Activated B cell treated with CpG ODN at 0.5 μM for 24 hours (primary cell): ENCODE measurements at regions not wholly inside any gene's neighbourhood (a gene's known extent, or its start where the extent isn't known, plus 50 kb on each side); places are given as distances from the start of the nearest gene placed in this dataset.
"Not testable (repeated sequence)": the region's sequence is repeated elsewhere in the genome, so short reads cannot be mapped to it uniquely, and the experiment has no call there.

Experiments used
- ATAC-seq: fragments of 200-7000 bp; cut with Tn5 transposase; one replicate; pipeline ENCODE4 v1.10.0; 2021; ENCODE audit warnings: low read depth, mild to moderate bottlenecking, moderate library complexity
- CTCF ChIA-PET: fragments of 350-600 bp; sonication (Branson Sonifier 250); formaldehyde crosslinking; loops from one replicate; lab custom pipeline; 2021; ENCODE audit warnings: antibody characterized with exemption; lab: Charles Lee
- POLR2A ChIA-PET: fragments of 350-600 bp; sonication (Branson Sonifier 250); formaldehyde crosslinking; loops from one replicate; lab custom pipeline; 2021; ENCODE audit warnings: antibody characterized with exemption; lab: Charles Lee
- DNase-seq: peaks from one replicate; pipeline ENCODE4 v3.0.0; 2022
- H3K27ac Mint-ChIP-seq: one replicate; pipeline ENCODE4 v1.8.0; 2020; ENCODE audit warnings: mixed read lengths
- H3K27me3 Mint-ChIP-seq: one replicate; pipeline ENCODE4 v1.8.0; 2021; ENCODE audit warnings: mixed read lengths
- H3K36me3 Mint-ChIP-seq: one replicate; pipeline ENCODE4 v1.8.0; 2021; ENCODE audit warnings: low read depth, mixed read lengths
- H3K4me1 Mint-ChIP-seq: one replicate; pipeline ENCODE4 v1.8.0; 2021; ENCODE audit warnings: mixed read lengths
- H3K4me3 Mint-ChIP-seq: one replicate; pipeline ENCODE4 v1.8.0; 2020; ENCODE audit warnings: mild to moderate bottlenecking, mixed read lengths
- H3K9me3 Mint-ChIP-seq: one replicate; pipeline ENCODE4 v1.8.0; 2020; ENCODE audit warnings: mixed read lengths
- intact Hi-C: fragments of 100-400 bp; cut with micrococcal nuclease; formaldehyde crosslinking; loops from one replicate; pipeline ENCODE4 v1.15.1; 2024
- TF ChIP-seq, protein P1 (sequence below): fragments of 200-600 bp; IDR thresholded peaks from one replicate; pipeline ENCODE4 v1.8.0; 2022; ENCODE audit warnings: antibody characterized with exemption, mild to moderate bottlenecking

DNA sequence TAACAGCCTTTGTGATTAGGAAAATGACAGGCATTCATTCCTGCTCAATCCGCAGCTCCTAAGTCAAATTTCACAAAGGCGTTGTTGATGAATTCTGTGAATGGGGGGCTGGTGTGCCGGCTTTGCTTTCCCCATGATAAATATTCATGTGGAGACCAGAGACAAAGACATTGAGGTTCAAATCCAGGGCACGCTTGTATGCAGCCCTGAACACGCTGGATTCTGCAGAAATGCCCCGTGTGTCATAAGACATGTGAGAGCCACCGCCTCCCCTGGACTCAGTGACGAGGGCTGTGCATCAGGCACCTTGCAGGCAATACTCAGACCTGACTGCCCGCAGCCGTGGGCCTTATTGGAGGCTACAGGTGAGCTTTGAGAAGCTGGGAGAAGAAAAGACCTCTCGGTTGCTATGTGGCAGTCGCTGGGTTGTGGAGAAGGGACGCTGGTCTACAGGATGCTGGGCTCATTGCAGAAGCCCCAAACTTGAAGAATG, 906.2 kb downstream of the BRD1 start:
- no peak overlapping the region for H3K4me3 Mint-ChIP-seq
- DNase-seq (no peak), ATAC-seq (no peak)
- no peaks in the 10 kb centered on the region for H3K9me3 Mint-ChIP-seq
- intact Hi-C loops, result no loop called here
- H3K4me1 Mint-ChIP-seq, result no peaks in the 10 kb centered on the region
- no peaks in the 10 kb centered on the region for H3K27me3 Mint-ChIP-seq
- CTCF ChIA-PET, result no interaction called here
- H3K27ac Mint-ChIP-seq, result no peak overlapping the region
- POLR2A ChIA-PET, result no interaction called here
- H3K36me3 Mint-ChIP-seq, result no peaks in the 10 kb centered on the region
- TF ChIP-seq, protein P1, sequence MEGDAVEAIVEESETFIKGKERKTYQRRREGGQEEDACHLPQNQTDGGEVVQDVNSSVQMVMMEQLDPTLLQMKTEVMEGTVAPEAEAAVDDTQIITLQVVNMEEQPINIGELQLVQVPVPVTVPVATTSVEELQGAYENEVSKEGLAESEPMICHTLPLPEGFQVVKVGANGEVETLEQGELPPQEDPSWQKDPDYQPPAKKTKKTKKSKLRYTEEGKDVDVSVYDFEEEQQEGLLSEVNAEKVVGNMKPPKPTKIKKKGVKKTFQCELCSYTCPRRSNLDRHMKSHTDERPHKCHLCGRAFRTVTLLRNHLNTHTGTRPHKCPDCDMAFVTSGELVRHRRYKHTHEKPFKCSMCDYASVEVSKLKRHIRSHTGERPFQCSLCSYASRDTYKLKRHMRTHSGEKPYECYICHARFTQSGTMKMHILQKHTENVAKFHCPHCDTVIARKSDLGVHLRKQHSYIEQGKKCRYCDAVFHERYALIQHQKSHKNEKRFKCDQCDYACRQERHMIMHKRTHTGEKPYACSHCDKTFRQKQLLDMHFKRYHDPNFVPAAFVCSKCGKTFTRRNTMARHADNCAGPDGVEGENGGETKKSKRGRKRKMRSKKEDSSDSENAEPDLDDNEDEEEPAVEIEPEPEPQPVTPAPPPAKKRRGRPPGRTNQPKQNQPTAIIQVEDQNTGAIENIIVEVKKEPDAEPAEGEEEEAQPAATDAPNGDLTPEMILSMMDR, result no peak

DNA sequence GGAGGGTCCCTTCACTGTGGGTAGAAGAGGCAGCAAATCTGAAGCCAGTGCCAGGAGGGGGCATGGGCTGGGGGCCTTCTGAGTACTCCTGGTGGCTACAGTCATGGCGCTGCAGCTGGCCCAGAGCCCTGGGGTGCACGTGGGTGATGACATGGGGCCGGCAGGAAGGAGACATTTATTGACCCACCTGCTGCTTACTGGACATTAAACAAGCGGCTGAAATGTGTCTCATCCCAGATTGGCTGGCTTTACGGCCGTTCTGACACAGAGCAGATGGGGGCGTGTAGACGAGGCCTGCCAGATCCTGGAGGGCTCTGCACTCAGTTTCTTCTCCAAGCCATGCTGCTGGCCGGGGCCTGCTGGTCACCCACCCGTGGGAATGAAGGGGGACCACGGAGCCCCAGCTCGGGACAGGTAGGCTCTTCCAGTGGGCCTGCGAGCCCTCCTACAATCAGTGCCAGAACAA, 906.9 kb downstream of the BRD1 start:
- POLR2A ChIA-PET, result no interaction called here
- CTCF ChIA-PET, result no interaction called here
- intact Hi-C loops, result no loop called here
- H3K36me3 Mint-ChIP-seq, result no peaks in the 10 kb centered on the region
- H3K27ac Mint-ChIP-seq, result no peak overlapping the region
- TF ChIP-seq, protein P1, result no peak
- H3K9me3 Mint-ChIP-seq, result no peaks in the 10 kb centered on the region
- DNase-seq, result no peak
- no peak overlapping the region for H3K4me3 Mint-ChIP-seq
- no peaks in the 10 kb centered on the region for H3K27me3 Mint-ChIP-seq
- H3K4me1 Mint-ChIP-seq, result no peaks in the 10 kb centered on the region
- ATAC-seq, result no peak

DNA sequence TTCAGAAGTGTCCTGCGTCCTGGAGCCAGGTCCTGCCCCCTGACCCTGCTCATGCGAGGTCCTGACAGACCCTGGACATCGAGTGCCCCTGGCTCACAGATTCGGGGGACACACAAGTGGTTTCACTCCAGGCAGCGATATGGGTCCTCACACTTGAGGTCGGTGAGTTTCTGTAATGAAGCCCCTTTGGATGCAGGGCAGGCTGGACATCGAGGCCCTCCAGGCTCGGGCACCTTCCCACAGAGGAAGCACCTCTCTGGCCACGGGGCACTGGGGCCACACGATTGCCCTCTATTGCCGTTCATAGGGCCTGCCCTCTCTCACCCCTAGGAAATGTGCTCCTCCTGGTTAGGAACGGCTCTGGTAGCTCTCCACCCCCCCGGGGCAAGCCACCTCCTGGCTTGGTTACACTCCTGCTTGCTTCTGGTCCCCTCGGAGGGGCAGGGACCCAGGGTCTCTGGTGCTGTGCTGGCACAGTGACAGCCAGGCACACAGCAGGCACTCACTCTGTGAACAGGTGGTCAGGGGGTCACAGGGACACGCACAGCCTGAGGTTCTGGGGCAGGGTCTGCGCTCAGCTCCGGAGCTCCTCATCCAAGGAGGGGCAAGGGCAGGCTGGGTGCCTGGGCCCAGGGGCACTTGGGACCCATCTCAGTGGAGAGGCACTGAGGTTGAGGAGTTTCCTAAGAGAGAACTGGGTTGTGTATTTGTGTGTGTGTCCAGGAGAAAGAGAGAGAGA, 907.7 kb downstream of the BRD1 start:
- ATAC-seq, result no peak
- no peak overlapping the region for H3K4me3 Mint-ChIP-seq
- H3K27me3 Mint-ChIP-seq, result peaks cover 3% of the 10 kb centered on the region
- POLR2A ChIA-PET, result no interaction called here
- TF ChIP-seq, protein P1, result no peak
- CTCF ChIA-PET, result no interaction called here
- intact Hi-C loops, result no loop called here
- H3K4me1 Mint-ChIP-seq, result no peaks in the 10 kb centered on the region
- DNase-seq, result no peak
- no peaks in the 10 kb centered on the region for H3K36me3 Mint-ChIP-seq
- H3K9me3 Mint-ChIP-seq, result no peaks in the 10 kb centered on the region
- no peak overlapping the region for H3K27ac Mint-ChIP-seq

DNA sequence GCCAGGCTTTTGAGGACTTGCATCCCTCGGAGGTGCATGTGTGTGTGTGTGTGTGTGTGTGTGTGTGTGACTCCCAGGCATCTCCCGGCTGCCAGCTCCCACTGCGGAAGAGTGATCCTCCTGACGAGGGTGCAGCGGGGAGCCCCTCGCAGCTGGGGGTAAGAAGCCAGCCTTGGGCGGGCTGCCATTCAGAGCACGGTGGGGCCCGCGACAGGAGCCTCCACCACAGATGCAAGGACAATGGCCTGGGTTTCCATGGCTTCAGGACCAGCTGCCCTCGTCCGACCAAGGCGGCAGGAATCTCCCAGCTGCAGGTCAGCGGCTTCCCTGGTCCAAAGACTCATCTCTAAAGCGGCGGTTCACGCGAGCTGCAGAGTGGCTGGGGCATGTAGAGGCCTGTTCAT, 908.5 kb downstream of the BRD1 start:
- H3K27ac Mint-ChIP-seq, result no peak overlapping the region

GRCh38 chr22:48918585-48919186, 909.0 kb downstream of the BRD1 start:
- Mint-ChIP-seq H3K4me1 (no peaks in the 10 kb centered on the region), H3K36me3 (no peaks in the 10 kb centered on the region), H3K27me3 (peaks cover 8% of the 10 kb centered on the region), H3K4me3 (no peak overlapping the region), H3K9me3 (no peaks in the 10 kb centered on the region), H3K27ac (no peak overlapping the region)
- ChIA-PET CTCF (no interaction called here), POLR2A (no interaction called here)
- TF ChIP-seq, protein P1, result no peak
- ATAC-seq, result no peak
- no peak for DNase-seq
- intact Hi-C loops, result no loop called here

More for the DNA sequence above, 908.5 kb downstream of the BRD1 start:
- intact Hi-C loops, result no loop called here
- Mint-ChIP-seq H3K27me3 (peaks cover 4% of the 10 kb centered on the region), H3K9me3 (no peaks in the 10 kb centered on the region), H3K4me3 (no peak overlapping the region), H3K4me1 (no peaks in the 10 kb centered on the region), H3K36me3 (no peaks in the 10 kb centered on the region)
- TF ChIP-seq, protein P1, result no peak
- ChIA-PET CTCF (no interaction called here), POLR2A (no interaction called here)
- ATAC-seq, result no peak
- DNase-seq, result no peak

DNA sequence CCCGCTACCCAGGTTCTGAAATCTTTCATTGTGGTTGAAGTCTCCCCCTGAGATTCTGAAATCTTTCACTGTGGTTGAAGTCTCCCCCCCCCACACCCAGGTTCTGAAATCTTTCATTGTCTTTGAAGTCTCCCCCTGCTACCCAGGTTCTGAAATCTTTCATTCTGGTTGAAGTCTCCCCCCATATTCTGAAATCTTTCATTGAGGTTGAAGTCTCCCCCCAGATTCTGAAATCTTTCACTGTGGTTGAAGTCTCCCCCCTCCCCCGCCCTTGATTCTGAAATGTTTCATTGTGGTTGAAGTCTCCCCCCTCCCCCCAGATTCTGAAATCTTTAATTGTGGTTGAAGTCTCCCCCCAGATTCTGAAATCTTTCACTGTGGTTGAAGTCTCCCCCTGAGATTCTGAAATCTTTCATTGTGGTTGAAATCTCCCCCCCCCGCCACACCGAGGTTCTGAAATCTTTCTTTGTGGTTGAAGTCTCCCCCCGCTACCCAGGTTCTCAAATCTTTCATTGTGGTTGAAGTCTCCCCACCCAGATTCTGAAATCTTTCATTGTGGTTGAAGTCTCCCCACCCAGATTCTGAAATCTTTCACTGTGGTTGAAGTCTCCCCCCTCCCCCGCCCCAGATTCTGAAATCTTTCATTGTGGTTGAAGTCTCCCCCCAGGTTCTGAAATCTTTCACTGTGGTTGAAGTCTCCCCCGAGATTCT, 915.2 kb downstream of the BRD1 start:
- POLR2A ChIA-PET, ATAC-seq, CTCF ChIA-PET, H3K4me1 Mint-ChIP-seq, DNase-seq, H3K9me3 Mint-ChIP-seq, H3K27me3 Mint-ChIP-seq, H3K36me3 Mint-ChIP-seq, intact Hi-C loops, H3K27ac Mint-ChIP-seq, H3K4me3 Mint-ChIP-seq: not testable (repeated sequence)

DNA sequence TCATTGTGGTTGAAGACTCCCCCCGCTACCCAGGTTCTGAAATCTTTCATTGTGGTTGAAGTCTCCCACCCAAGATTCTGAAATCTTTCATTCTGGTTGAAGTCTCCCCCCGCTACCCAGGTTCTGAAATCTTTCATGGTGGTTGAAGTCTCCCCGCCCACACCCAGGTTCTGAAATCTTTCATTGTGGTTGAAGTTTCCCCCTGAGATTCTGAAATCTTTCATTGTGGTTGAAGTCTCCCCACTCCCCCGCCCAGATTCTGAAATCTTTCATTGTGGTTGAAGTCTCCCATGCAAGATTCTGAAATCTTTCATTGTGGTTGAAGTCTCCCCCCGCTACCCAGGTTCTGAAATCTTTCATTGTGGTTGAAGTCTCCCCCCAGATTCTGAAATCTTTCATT, 916.0 kb downstream of the BRD1 start:
- H3K9me3 Mint-ChIP-seq, H3K4me3 Mint-ChIP-seq, DNase-seq, H3K36me3 Mint-ChIP-seq, H3K27ac Mint-ChIP-seq, ATAC-seq, POLR2A ChIA-PET, intact Hi-C loops, CTCF ChIA-PET, H3K27me3 Mint-ChIP-seq, H3K4me1 Mint-ChIP-seq: not testable (repeated sequence)
